HG03175 (cell line): ENCODE measurements at regions not wholly inside any gene's neighbourhood (a gene's known extent, or its start where the extent isn't known, plus 50 kb on each side); places are given as distances from the start of the nearest gene placed in this dataset.
"Not testable (repeated sequence)": the region's sequence is repeated elsewhere in the genome, so short reads cannot be mapped to it uniquely, and the experiment has no call there.

Experiments
- ATAC-seq: cut with Tn5 transposase; IDR thresholded peaks from one replicate; pipeline ENCODE4 v1.9.1; 2021; ENCODE audit warnings: mild to moderate bottlenecking, moderate library complexity; ENCODE audit not compliant: unreplicated experiment

- no peak for ATAC-seq
Observed at GRCh38 chr2:76175295-76175694, 464.6 kb upstream of the GCFC2 start.

GRCh38 chr2:76174505-76174904, 463.8 kb upstream of the GCFC2 start:
- ATAC-seq = no peak

DNA sequence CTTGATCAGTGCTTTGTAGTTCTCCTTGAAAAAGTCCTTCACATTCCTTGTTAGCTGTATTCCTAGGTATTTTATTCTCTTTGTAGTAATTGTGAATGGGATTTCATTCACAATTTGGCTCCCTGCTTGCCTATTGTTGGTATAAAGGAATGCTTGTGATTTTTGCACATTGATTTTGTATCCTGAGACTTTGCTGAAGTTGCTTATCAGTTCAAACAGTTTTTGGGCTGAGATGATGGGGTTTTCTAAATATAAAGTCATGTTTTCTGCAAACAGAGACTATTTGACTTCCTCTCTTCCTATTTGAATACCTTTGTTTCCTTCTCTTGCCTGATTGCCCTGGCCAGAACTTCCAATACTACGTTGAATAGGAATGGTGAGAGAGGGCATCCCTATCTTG, 462.5 kb upstream of the GCFC2 start:
- ATAC-seq = not testable (repeated sequence)

DNA sequence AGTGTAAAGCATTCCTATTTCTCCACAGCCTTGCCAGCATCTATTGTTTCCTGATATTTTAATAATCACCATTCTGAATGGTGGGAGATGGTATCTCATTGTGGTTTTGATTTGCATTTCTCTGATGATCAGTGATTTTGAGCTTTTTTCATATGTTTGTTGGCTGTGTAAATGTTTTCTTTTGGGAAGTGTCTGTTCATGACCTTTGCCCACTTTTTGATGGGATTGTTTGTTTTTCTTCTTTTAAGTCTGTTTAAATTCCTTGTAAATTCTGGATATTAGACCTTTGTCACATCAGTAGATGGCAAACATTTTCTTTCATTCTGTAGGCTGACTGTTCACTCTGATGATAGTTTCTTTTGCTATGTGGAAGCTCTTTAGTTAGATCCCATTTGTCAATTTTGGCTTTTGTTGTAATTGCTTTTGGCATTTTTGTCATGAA, 461.5 kb upstream of the GCFC2 start:
- not testable (repeated sequence) for ATAC-seq

DNA sequence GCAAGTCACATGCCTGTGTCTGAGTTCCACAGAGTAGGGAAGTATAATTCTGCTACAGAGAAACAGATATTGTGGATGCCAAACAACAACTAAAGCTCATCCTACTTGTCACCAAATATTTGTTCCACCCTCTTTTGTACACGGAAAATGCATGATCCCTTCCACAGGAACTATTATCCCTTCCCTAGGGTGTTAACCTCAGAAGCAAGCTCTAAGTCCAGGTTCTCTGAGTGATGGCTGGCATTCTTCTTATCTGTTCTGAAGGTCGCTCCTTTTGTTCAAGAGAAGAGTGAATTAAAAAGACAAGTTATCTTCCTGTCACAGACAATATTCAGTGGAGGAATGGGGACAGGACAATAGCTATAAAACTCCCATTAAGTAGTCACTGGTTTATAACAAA, 460.1 kb upstream of the GCFC2 start:
- no peak for ATAC-seq

DNA sequence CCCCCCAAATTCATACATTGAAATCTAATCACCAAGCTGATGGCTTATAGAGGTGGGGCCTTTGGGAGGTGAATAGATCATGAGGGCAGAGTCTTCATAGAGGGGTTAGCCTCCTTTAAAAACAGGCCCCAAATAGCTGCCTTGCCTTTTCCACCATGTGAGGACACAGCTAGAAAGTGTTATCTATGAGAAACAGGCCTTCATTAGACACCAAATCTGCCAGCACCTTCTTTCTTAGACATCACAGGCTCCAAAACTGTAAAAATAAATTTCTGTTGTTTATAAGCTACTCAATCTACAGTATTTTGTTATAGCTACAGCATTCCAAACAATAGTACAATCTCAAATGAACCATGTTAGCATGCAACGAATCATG, 459.3 kb upstream of the GCFC2 start:
- ATAC-seq = no peak

DNA sequence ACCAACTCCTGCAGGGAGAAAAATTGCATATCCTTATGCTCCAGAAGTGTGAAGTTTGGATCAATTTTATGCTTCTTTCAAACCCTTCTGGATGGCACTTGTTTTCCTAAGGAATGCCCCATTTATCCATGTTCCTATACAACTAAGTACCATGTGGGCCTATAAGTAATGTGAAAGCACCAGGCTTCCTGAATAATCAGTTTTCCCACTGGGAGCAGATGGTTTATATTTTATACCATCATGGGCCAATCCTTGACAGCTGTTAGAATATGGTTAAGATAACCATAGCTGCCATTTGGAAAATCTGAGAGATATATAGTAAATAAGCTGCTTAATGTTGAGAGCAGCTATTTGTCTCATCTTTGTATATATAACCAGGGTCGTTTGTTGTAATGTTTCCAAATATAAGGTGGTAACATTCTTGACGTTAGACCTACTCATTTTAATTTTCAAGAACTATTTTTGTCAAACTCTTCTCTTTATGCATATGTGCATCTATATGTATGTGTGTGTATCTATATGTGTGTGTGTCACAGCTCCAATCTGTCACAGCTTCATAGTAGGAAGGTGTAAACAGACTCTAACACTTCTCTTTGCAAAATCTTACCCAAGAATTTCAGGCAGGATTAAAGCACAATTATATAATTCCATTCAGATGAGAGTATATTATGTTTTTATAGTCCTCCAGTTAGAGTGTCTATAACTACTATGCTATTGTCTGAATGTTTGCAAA, 458.7 kb upstream of the GCFC2 start:
- ATAC-seq = no peak

DNA sequence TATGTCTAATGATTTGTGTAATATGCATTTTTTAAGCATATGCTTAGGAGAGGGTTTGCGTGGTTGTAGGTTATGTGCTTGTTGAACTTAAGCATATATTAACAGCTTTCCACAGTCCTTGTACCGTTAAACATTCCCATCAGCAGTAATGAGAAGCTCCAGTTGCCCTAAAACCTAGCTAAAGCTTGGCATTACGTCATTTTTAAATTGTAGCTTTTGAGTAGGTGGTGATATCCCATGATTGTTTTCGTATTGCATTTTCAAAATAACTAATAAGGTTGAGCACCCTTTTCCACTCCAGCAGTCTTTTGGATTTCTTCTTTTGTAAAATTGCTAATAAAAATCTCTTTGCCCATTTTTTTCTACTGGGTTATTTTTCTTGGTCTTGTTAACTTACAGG, 453.1 kb upstream of the GCFC2 start:
- no peak for ATAC-seq

DNA sequence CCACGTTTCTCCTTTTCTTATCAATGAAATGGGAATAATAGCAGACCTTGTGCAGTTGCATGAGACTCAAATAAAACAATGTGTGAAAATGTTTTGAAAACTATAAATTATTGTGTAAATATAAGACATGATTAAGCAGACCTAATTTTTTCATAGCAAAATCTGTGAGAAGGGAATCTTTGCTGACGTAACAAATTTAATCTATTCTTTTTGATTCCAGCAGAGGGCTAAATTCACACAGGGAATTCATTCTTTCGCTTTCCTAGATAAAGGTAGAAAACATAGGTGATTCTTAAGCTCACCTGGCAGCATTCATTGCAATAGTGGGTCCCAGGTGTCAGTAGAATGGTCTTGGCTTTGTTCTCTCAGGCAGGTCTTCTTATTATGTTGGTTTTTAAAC, 450.0 kb upstream of the GCFC2 start:
- no peak for ATAC-seq

DNA sequence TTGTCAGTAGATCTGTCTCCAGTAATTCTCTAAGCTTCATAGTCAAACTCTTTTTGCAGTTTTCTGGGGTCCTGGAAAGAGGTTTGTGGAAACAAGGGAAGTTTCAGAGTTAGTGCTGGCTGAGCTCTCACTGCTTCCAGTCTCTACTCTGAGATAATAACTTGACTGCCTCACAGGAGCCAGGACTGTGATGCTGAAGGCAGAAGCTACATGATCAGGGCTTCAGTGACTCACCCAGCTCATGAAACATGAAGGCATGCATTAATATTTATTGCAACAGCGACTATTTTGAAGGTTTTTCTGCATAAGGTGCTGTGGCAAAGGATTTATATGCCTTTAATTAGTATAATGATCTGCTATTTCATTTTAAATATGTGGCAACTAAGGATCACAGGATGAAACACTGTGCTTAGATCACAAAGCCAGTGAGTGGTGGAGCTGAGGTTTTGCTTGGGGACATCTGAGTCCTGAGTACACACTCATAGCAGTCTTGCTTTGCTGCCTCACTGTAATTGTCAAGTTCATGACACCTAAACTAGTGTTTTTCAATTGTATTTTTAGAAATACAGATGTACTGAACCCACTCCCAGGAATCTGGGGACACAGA, 448.4 kb upstream of the GCFC2 start:
- no peak for ATAC-seq

- no peak for ATAC-seq
Observed at GRCh38 chr2:76157531-76157930, 446.8 kb upstream of the GCFC2 start.

GRCh38 chr2:76154981-76155380, 444.3 kb upstream of the GCFC2 start:
- no peak for ATAC-seq

DNA sequence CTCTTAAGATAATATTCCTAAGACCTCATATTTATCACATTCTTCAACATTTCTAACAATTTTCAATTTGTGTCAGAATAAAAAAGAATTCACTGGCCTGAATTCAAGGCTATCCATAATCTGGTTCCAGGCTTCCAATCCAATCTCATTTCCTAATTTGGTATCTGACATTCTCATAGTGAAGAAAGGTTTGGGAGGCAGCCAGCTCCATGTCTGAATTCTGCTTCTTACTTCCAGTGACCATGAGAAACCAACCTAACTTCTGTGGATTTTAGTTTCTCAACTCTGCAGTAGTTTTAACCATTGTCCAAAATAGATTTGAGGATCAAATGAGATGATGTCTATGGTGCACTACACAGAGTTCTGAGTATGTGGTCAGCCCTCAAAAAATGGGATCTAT, 439.1 kb upstream of the GCFC2 start:
- ATAC-seq = no peak

GRCh38 chr2:76139303-76139702, 428.6 kb upstream of the GCFC2 start:
- not testable (repeated sequence) for ATAC-seq

- ATAC-seq = no peak
Observed at GRCh38 chr2:76128622-76129021, 417.9 kb upstream of the GCFC2 start.

DNA sequence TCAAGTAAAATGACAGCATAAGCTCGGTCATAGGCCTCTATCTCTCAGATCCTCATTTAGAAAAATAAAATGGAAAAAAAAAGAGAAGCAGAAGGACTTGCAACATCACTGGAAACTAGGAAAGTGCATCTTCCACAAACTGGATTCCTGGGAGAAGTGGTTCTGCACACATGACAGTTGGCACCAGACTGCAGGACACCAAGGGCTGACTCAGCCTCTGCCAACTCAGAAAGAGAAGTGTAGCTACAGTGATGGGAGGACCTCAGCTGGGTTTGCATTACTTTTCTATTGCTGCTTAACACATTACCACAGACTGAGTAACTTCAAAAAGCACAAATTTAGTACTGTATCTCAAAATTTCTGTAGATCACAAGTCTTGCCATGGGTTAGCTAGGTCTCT, 409.5 kb upstream of the GCFC2 start:
- ATAC-seq = no peak

DNA sequence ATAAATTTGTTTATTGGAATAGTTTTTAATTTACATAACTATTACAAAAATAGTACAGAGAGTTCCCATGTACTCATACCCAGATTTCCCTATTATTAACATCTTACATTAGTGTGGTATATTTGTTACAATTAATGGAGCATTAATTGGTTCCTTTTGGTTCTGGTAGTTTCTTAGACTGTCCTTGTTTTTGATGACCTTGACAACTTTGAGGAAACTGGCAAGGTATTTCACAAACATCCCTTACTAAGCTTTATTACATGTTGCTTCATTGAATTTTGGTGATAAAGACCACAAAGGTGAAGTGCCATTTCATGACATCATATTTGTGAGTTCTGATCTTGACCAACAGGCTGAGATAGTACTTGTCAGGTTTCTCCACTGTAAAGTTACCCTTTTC, 379.0 kb upstream of the GCFC2 start:
- no peak for ATAC-seq

DNA sequence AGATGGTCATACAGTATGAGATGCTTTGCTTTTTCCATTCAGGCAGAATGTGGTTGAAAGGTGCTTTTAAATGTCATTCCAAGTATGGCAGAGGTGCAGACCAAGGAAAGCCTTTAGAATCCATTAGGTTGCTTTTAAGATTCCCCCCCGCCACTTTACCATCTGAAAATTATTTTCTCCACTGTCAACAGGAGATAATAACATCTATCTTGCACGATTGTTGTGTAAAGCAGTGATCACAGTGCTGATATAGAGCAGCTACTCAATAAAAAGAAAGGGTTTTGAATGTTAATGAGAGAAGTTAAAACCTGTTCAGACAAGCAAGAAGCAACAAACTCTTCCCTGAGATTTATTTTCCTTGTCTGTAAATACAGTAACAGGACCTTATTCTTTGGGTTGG, 372.5 kb upstream of the GCFC2 start:
- ATAC-seq = no peak

GRCh38 chr2:76082509-76082908, 371.8 kb upstream of the GCFC2 start:
- no peak for ATAC-seq

DNA sequence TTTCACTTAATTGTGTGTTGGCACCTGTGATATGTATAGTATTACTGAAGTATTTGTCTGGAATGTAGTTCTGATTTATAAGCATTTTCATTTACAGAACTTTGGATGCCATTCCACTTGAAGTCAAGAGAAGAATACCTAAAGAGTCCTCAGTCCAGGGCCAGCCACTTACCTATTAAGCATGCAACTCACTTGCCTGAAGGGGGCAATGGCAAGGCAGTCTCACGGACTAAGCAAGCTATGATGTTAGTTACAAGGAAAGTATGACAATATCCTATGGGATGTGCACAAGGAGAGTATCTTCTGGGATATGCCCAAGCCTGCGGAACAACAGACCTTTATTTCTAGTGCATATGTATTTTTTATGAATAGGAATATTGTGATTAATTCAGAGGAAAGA, 369.4 kb upstream of the GCFC2 start:
- no peak for ATAC-seq

GRCh38 chr2:76075126-76075525, 364.4 kb upstream of the GCFC2 start:
- no peak for ATAC-seq

DNA sequence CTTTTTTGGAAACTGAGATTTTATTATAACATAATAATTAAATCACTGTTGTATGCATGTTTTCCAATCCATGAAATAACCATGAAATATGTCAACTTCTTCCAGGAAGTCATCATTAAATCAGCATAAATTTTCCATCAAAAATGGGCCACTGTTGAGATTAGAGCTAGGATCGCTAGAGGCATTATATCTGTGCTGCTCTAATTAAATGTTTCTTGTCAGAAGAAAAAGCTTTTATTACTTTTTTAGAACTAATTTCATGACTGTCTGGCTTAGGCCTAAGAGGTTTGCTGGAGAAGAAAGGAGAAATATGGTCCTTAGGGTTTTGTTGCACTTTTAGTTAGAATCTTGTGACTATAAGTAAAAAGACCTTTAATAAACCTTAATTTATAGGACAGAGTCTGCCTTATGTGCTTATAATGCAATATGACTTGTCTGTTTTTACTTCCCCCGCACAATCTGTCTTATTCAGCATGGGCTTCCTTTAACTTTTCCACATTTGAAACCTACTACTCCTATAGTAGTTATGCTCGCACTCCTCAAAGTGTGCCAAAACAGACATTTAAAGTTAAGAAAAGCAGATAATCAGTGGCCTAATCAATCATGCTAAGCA, 363.4 kb upstream of the GCFC2 start:
- no peak for ATAC-seq
